H9 (cell line): ENCODE measurements at regions not wholly inside any gene's neighbourhood (a gene's known extent, or its start where the extent isn't known, plus 50 kb on each side); places are given as distances from the start of the nearest gene placed in this dataset.

Experiments
- DNase-seq: peaks from one replicate; pipeline ENCODE4 v3.0.0-alpha.2; 2017
- H2AFZ ChIP-seq: one replicate; pipeline ENCODE4 v1.6.1; 2013; ENCODE audit warnings: mild to moderate bottlenecking, low read length, control low read depth, moderate library complexity
- H2AK5ac ChIP-seq: 2 replicates; pipeline ENCODE4 v1.6.1; 2013; ENCODE audit warnings: low read length, control low read depth, mixed read lengths; ENCODE audit not compliant: insufficient read length
- H2BK120ac ChIP-seq: one replicate; pipeline ENCODE4 v1.6.1; 2013; ENCODE audit warnings: low read depth, mild to moderate bottlenecking, low read length, control low read depth, inconsistent platforms; ENCODE audit not compliant: poor library complexity, severe bottlenecking
- H2BK12ac ChIP-seq: 2 replicates; pipeline ENCODE4 v1.6.1; 2013; ENCODE audit warnings: low read length, control low read depth, mixed read lengths, low read depth; ENCODE audit not compliant: insufficient read length
- H2BK15ac ChIP-seq: 2 replicates; pipeline ENCODE4 v1.6.1; 2013; ENCODE audit warnings: low read depth, low read length, control low read depth
- H2BK20ac ChIP-seq: one replicate; pipeline ENCODE4 v1.6.1; 2013; ENCODE audit warnings: low read depth, mild to moderate bottlenecking, low read length, control low read depth, inconsistent platforms; ENCODE audit not compliant: poor library complexity, severe bottlenecking
- H2BK5ac ChIP-seq: 2 replicates; pipeline ENCODE4 v1.6.1; 2013; ENCODE audit warnings: low read length, control low read depth, mixed read lengths; ENCODE audit not compliant: insufficient read length
- H3K14ac ChIP-seq: 2 replicates; pipeline ENCODE4 v1.6.1; 2013; ENCODE audit warnings: low read length, control low read depth; ENCODE audit not compliant: insufficient read depth
- H3K18ac ChIP-seq: 2 replicates; pipeline ENCODE4 v1.6.1; 2013; ENCODE audit warnings: low read depth, mild to moderate bottlenecking, mixed read lengths, low read length, control low read depth; ENCODE audit not compliant: insufficient read length
- H3K23ac ChIP-seq: 2 replicates; pipeline ENCODE4 v1.6.1; 2013; ENCODE audit warnings: low read length, control low read depth, mixed read lengths, low read depth; ENCODE audit not compliant: insufficient read length
- H3K23me2 ChIP-seq: 2 replicates; pipeline ENCODE4 v1.6.1; 2013; ENCODE audit warnings: low read depth, mild to moderate bottlenecking, mixed read lengths, low read length, control low read depth; ENCODE audit not compliant: insufficient read length, poor library complexity, severe bottlenecking
- H3K27ac ChIP-seq: 2 replicates; pipeline ENCODE4 v1.5.1; 2013; ENCODE audit warnings: low read length, control low read depth, mixed read lengths, low read depth; ENCODE audit not compliant: insufficient read length
- H3K27me3 ChIP-seq: 2 replicates; pipeline ENCODE4 v1.6.1; 2013; ENCODE audit warnings: low read length, control low read depth, inconsistent platforms; ENCODE audit not compliant: insufficient read depth
- H3K4ac ChIP-seq: 2 replicates; pipeline ENCODE4 v1.6.1; 2013; ENCODE audit warnings: low read depth, mild to moderate bottlenecking, control low read depth, inconsistent platforms, low read length, moderate library complexity
- H3K4me1 ChIP-seq: 2 replicates; pipeline ENCODE4 v1.6.1; 2013; ENCODE audit warnings: low read length, control low read depth, inconsistent platforms; ENCODE audit not compliant: insufficient read depth
- H3K4me2 ChIP-seq: 2 replicates; pipeline ENCODE4 v1.6.1; 2013; ENCODE audit warnings: low read length, control low read depth, mixed read lengths; ENCODE audit not compliant: insufficient read length, insufficient read depth
- H3K56ac ChIP-seq: 2 replicates; pipeline ENCODE4 v1.6.1; 2013; ENCODE audit warnings: low read depth, mild to moderate bottlenecking, mixed read lengths, low read length, control low read depth; ENCODE audit not compliant: insufficient read length
- H3K79me1 ChIP-seq: 2 replicates; pipeline ENCODE4 v1.6.1; 2013; ENCODE audit warnings: low read depth, mild to moderate bottlenecking, moderate library complexity, low read length, control low read depth, inconsistent platforms; ENCODE audit not compliant: insufficient read depth, poor library complexity, severe bottlenecking
- H3K79me2 ChIP-seq: 2 replicates; pipeline ENCODE4 v1.6.1; 2013; ENCODE audit warnings: low read length, control low read depth, inconsistent platforms; ENCODE audit not compliant: insufficient read depth
- H3K9ac ChIP-seq: 2 replicates; pipeline ENCODE4 v1.6.1; 2013; ENCODE audit warnings: low read length, control low read depth, mixed read lengths; ENCODE audit not compliant: insufficient read length; ENCODE audit errors: extremely low read depth
- H3K9me3 ChIP-seq: one replicate; pipeline ENCODE4 v1.6.1; 2013; ENCODE audit warnings: low read depth, low read length, inconsistent platforms; ENCODE audit not compliant: control insufficient read depth
- H3T11ph ChIP-seq: one replicate; pipeline ENCODE4 v1.6.1; 2013; ENCODE audit warnings: mild to moderate bottlenecking, low read length, control low read depth, inconsistent platforms
- H4K20me1 ChIP-seq: one replicate; pipeline ENCODE4 v1.6.1; 2013; ENCODE audit not compliant: control insufficient read depth, insufficient read length, insufficient read depth
- H4K5ac ChIP-seq: 2 replicates; pipeline ENCODE4 v1.6.1; 2013; ENCODE audit warnings: low read depth, mild to moderate bottlenecking, mixed read lengths, low read length, control low read depth; ENCODE audit not compliant: insufficient read length
- H4K8ac ChIP-seq: replicated peaks from 2 replicates; pipeline ENCODE4 v1.6.1; 2013; ENCODE audit warnings: low read length, control low read depth, mixed read lengths, low read depth; ENCODE audit not compliant: insufficient read length
- H4K91ac ChIP-seq: 2 replicates; pipeline ENCODE4 v1.6.1; 2013; ENCODE audit warnings: low read depth, mild to moderate bottlenecking, moderate library complexity, mixed read lengths, low read length, control low read depth; ENCODE audit not compliant: insufficient read length
- H3K27ac Mint-ChIP-seq, 3 experiments: 2 replicates in 2 of 3; 3 replicates in 1 of 3; pipeline ENCODE4 v1.8.0; 2020 to 2021; ENCODE audit warnings: mixed read lengths in 3 of 3, mild to moderate bottlenecking in 1 of 3, moderate library complexity in 1 of 3
- H3K27me3 Mint-ChIP-seq: 2 replicates; pipeline ENCODE4 v1.8.0; 2021; ENCODE audit warnings: low read depth, mild to moderate bottlenecking, moderate library complexity, mixed read lengths
- H3K36me3 Mint-ChIP-seq, 3 experiments: 2 replicates in 2 of 3; 3 replicates in 1 of 3; pipeline ENCODE4 v1.8.0; 2020 to 2021; ENCODE audit warnings: low read depth in 3 of 3, mixed read lengths in 3 of 3; ENCODE audit not compliant: insufficient read depth in 1 of 3
- H3K4me1 Mint-ChIP-seq, 2 experiments: 2 replicates each; pipeline ENCODE4 v1.8.0; 2020; ENCODE audit warnings: mixed read lengths in 2 of 2
- H3K4me3 Mint-ChIP-seq, 2 experiments: 2 replicates in 1 of 2; 3 replicates in 1 of 2; pipeline ENCODE4 v1.8.0; 2020 to 2021; ENCODE audit warnings: mild to moderate bottlenecking in 2 of 2, mixed read lengths in 2 of 2, moderate library complexity in 1 of 2
- H3K9me3 Mint-ChIP-seq, 2 experiments: 2 replicates in 1 of 2; 3 replicates in 1 of 2; pipeline ENCODE4 v1.8.0; 2020; ENCODE audit warnings: mild to moderate bottlenecking in 2 of 2, mixed read lengths in 2 of 2, moderate library complexity in 1 of 2
- CTCF ChIP-seq: fragments of 200-600 bp; sonication (generic); conservative IDR thresholded peaks from 3 replicates; pipeline ENCODE4 v1.8.0; 2021; ENCODE audit warnings: antibody characterized with exemption, mild to moderate bottlenecking
- WGBS: extraction: QIAGEN DNeasy Blood & Tissue Kit; methylation state at CpG from one replicate; pipeline ENCODE4 v1.1.7; 2013; ENCODE audit warnings: missing lambda C conversion rate, low lambda C conversion rate, mixed read lengths; ENCODE audit not compliant: insufficient read length; ENCODE audit errors: extremely low coverage; 5-methylcytosine and 5-hydroxymethylcytosine counted together

DNA sequence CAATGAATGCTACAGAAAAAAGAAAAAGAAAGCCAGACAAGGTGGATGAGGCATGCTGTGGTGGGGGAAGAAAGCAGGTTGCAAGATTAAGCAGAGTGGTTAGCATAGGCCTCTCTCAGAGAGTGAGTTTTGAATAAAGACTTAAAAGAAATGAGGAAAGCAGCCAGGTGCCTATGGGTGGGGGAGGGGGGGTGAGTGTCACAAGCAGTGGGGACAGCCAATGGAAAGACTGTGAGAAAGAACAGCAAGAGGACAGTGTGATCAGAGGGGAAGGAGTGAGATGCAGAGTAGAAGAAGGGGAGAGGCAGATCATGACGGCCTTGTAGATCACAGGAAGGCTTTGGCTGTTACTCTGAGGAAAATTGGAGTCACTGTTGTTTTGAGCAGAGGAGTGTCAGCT is 162.5 kb downstream of the SOX3 start:
- H3K4me1 Mint-ChIP-seq: peaks cover 47% of the 10 kb centered on the region in 2 experiments
- H3K4me3 Mint-ChIP-seq: no peak overlapping the region
- Histone ChIP-seq H3K79me2 (no peaks in the 10 kb centered on the region), H4K8ac (no peak overlapping the region), H4K5ac (no peak overlapping the region), H3K23me2 (no peaks in the 10 kb centered on the region), H3K27me3 (no peaks in the 10 kb centered on the region), H3K14ac (no peak overlapping the region), H2BK15ac (no peak overlapping the region), H3K9ac (no peak overlapping the region), H3K9me3 (no peaks in the 10 kb centered on the region), H3K4me1 (no peaks in the 10 kb centered on the region), H4K91ac (no peak overlapping the region), H3K23ac (no peak overlapping the region), H2AFZ (peak overlapping the region; percentile 40), H2BK20ac (no peak overlapping the region), H3K4ac (no peak overlapping the region), H2BK12ac (no peak overlapping the region), H4K20me1 (no peaks in the 10 kb centered on the region), H3K4me2 (no peak overlapping the region), H3K27ac (peak overlapping the region; percentile 66), H2AK5ac (no peak overlapping the region), H3K56ac (no peak overlapping the region), H2BK5ac (no peak overlapping the region), H2BK120ac (no peak overlapping the region), H3K18ac (no peak overlapping the region), H3T11ph (no peak overlapping the region), H3K79me1 (no peaks in the 10 kb centered on the region)
- no CpG with 5 or more reads among the region's 1 CpG for WGBS
- H3K27me3 Mint-ChIP-seq: no peaks in the 10 kb centered on the region
- TF ChIP-seq CTCF: no peak
- peak; percentile 45 for DNase-seq
- H3K27ac Mint-ChIP-seq: peak overlapping the region; percentile 15 to 94 (median 90)
- no peaks in the 10 kb centered on the region for H3K36me3 Mint-ChIP-seq
- no peaks in the 10 kb centered on the region for H3K9me3 Mint-ChIP-seq
